ENCODE measurements at regions not wholly inside any gene's neighbourhood (a gene's known extent, or its start where the extent isn't known, plus 50 kb on each side); places are given as distances from the start of the nearest gene placed in this dataset.
"Not testable (repeated sequence)": the region's sequence is repeated elsewhere in the genome, so short reads cannot be mapped to it uniquely, and the experiment has no call there.

DNA sequence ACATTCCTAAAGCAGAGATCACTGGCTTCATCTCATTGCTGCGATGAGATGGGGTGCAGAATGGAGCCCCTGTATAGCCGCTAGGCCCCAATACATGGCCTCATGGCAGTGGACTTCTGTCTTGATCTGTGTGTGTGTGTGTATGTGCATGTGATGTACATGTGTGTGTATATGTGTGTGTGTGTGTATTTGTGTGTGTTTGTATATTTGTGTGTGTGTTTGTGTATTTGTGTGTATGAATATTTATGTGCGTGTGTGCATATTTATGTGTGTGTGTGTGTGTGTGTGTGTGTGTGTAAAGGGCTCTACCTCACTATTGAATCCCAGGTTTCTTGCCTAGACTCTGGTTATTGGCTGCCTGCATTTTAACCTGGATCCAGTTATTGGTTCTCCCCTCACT, 958.2 kb downstream of the GRID1 start:
- DNase-seq: no peak

DNA sequence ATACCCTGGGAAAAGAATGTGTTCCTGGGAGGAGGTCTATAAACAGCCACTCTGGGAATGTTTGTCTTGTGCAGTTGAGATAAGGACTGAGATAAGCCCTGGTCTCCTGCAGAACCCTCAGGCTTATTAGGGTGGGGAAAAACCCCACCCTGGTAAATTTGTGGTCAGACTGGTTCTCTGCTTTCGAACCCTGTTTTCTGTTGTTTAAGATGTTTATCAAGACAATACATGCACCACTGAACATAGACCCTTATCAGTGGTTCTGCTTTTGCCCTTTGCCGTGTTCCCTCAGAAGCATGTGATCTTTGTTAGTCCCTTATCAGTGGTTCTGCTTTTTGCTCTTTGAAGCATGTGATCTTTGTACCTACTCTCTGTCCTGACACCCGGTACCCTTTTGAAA, 956.0 kb downstream of the GRID1 start:
- DNase-seq: not testable (repeated sequence)

DNA sequence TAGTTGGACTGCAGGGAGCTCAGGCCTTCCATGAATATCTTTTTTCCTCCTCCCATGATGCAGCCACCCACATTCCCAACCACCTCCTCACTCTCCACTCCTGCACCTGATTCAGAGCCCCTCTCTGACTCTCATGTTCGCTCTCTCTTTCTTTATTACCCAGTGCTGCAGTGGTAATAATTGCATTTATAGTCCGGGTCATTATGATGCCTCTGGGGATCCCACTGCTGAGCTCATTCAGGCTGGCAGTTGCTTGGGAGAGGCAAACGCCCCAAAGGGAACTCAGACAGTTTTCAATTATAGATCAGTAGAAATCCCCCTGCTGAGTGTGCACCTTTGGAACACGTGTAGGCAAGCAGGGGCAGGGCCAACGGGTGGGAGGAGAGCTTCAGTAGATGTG, 953.0 kb downstream of the GRID1 start:
- no peak for DNase-seq

DNA sequence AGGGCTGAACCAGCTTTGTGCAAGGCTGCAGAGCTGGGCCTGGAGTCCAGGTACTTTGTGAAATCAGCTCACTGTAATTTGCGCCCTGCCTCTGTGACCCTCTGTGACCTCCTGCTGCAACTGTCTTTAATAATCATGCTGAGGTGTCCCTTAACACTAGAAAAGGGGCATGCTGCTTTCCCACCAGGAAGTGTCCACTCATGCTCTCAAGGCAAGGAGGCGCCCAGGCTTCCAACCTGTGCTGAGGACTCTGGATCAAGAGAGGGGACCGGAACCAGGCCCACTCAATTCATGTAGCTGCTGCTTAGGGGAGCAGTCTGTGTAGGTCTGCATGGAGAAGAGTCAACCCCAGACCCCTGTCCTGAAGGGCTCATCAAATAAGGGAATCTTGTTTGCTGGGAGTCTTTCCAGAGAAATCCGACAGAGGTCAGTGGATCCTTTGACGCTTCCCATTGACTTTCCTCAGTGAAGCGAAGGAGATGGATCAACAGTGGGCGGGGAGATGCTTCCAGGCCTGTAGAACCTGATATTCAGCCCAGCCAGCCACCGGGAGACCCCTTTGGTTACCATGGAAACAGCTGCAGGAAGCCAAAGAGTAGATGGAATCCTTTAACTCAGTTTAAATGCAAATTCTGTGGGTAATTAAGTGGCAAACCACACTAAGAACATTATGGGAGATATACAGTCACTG, 945.9 kb downstream of the GRID1 start:
- no peak for DNase-seq

DNA sequence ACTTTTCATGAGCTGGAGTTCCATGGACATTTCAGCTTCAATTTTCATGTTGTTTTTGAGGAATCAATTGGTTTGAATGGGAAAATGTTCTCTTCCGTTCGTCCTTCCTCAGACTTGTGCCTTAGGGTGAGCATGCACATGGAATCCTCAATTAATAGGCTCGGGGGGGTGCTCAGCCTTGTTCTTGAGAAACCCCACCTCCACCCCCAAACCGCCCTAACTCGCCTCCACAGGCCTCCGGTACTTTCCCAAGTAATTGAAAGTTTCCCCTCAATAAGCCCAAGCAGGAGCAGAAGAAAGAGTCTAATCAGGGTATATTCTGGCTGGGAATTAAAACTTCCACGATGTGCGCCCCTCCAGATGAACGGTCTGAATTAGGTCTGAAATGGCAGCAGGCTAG, 945.2 kb downstream of the GRID1 start:
- no peak for DNase-seq

DNA sequence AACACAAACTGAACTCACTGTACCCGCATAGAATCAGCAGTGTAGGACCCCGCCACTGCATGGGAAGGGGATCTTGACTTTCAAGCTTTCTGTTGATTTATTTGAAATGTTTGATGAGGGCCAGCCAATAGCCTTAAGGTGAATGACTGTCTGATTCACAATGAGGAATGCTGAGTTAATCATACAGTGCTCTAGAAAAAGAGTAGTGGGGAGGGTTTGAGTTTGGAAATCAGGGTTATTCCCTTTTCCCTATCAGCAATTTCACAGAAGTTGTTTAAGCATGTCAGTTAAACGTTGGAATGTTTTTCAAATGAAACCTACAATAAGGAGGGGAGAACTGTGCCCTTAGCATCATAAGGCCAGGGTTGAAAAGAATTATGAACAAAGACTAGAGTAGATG, 937.5 kb downstream of the GRID1 start:
- no peak for DNase-seq

DNA sequence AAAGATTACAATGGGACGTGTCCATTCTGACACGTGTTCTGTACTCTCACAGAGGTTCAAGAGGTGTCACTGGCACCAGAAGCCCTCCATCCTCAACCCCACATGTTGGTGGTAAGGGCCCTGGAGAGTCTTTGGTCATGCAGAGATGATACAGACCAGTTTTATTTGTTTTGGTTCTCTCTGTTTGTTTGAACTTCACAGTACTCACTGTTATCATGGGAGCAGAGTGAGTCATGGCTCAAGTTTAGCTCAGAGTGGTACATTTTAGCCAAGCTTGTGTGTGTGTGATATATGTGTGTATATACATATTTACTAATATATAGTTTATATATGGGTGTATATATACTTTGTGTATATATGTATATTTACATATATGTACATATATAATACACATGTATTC, 935.6 kb downstream of the GRID1 start:
- DNase-seq: no peak

DNA sequence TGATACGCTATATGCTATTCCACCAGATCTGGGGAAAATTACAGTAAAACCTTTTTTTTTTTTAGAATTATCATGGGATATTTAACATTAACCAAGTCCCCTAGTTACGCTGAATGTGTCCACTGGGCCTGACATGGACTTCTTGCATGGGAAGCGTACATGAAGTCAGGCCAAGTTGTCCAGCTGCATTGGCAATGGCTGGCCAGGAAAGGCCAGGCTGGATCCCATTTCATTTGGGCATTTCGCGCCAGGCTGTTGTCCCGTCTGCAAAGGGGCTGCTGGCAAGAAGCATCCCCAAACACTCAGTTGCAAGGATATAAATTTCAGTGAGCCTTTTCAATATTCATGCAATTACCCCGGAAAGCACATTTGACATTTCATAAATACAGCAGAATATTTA, 933.3 kb downstream of the GRID1 start:
- no peak for DNase-seq

DNA sequence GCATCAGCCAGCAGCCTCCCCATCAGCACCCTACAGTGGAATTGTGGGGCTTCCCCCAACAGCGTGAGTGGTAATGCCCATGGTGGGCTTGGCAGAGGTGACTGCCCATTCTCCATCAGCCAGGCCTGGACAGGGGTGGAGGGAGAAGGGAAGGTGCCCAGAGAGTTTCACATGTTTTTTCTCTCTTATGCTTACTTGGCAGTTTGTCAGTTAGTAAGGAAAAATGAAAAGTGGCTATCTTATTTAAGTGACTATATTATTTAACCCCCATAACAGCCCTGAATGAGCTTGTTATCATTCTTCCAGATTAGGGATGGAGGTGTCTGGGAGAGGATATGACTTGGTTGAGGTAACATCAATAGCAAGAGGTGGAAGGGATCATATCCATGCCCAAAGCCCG, 921.7 kb downstream of the GRID1 start:
- DNase-seq: no peak

DNA sequence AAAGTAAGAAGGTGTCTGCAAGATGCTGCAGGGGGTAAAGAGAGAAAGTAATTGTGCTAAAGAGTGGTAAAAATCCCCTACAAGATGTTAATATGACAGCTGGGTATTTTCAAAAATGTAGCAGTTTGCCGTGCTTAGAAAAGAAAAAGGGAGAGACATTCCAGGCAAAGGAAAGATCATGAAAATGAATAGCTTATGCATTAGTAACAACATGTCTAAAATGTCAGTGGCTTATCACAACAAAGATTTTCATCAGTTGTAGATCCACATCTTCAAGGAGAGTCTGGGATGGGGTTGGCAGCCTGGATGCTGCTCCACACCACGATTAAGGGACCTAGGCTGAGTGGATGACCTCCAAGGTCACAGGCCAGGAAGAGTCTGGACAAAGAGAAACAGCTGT, 920.9 kb downstream of the GRID1 start:
- DNase-seq: no peak

DNA sequence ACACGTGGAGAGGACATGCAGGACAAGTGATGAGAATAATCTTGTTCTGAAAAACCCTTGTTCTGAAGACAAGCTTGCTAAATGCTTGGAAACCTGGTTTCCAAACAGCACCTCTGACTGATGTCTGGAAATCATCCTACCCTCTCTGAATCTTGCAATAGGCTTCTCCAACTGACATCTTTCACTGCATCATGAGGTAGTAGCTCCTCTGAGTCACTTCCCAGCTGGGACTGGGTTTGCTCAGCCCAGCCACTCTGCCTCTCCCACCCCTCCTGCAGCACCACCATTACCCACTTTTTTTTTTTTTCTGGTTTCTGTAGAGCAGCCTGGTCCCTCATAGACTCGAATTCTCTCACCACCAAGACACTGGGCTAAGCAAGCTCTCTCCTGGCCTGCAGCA, 919.8 kb downstream of the GRID1 start:
- no peak for DNase-seq

DNA sequence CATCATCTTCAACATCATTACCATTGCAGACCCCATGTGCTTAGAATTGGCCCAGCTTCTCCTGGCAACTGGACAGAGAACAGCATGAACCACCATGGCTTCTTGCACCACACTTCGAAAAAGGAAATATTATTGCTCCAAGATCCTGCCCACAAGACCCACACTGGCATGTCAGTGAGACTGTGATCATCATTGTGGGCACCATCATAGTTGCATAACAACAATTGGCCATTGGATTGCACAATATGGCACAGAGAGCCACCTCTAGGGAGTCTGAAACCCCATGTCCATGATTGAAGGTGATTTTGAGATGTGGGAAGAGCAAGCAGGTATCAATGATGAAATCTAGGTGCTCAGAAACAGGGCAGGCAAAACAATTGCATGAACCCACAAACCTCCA, 918.9 kb downstream of the GRID1 start:
- no peak for DNase-seq

DNA sequence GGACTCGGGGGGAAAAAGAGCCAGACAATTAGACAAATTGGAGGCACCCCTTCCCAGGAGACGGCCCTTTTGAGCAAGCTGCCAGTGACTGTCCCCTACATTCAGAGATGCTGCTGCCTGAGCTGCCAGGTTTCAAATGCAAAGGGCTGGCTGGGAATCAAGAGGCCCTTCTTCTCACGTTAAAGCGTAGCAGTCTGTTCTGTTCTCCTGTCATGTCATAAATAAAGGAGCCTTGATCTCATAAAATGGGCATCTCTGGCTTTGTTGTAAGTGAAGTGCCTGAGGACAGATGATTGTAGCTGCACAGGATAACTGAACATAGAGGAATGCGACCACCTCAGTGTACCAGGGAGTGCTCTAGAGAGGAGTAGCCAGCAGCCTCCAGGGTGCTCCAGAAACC, 917.9 kb downstream of the GRID1 start:
- DNase-seq: no peak

DNA sequence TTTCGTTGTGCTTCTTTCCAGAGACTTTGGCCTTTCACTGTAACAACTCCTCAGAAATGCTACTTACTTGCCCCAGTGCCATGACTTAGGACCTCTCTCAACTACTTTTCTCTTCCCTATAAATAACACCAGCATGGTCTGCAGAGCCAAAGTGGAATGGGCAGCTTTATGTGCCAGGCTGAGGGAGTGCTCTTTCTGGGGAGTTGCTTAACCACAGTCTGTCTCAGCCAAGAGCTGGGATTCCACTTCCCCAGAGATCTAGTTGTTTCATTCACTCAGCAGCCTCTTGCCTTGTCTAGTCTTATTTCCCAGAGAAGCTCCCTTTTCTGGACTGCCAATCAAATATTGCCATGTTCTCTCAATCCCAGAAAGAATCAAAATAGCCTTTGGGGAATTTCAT, 912.2 kb downstream of the GRID1 start:
- no peak for DNase-seq

DNA sequence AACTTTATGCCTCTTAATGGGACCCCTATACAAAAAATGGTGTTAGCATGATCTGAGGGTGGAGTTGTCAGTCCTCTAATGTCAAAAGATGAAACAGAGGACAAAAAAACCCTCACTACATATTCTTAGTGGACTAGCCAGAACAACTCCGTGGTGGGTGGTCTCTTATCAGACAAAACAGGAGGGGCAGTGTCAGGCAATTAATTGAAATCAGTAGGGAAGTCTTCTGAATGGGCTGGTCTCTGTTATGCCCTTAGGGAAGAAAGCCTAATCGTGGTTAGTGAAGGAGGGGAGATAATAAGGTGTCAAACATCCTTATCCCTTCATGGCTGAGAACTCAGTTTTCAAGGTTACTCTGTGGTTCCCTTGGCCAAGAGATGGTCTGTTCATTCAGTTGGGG, 909.4 kb downstream of the GRID1 start:
- DNase-seq: no peak

DNA sequence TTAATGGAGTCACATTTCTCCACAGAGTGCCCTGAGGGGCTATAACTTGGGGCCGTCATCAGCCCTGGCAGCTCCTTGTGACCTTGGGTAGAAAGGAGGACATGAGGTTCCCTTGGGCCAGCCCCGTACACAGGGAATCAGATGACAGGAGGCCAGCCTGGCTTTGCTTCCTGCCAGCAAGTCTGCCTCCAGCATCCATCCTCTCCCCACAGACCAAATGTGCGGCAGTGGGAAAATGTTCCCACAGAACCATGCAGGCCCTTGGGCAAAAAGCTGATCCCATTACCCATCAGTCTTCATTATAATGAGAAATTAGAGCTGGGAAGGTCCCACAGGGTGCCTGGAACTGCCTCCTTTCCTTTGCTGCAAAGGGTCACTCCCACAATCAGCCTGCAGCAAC, 908.3 kb downstream of the GRID1 start:
- DNase-seq: no peak

DNA sequence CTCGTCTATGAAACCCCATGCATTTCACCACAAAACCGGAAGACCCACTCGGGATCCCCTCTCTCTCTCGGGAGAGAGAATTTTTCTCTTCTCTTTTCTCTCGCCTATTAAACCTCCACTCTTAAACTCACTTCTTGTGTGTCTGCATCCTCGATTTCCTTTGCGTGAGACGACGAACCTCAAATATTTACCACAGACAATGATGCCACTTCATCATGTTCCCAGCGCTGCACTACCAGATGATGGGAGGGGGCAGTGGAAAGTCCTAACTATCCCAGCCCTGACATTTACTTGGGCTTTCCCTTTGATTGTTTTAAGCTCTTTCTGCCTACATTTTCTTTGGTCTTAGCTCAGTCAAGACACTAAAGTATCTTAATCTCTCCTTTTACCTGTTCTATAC, 906.7 kb downstream of the GRID1 start:
- no peak for DNase-seq

DNA sequence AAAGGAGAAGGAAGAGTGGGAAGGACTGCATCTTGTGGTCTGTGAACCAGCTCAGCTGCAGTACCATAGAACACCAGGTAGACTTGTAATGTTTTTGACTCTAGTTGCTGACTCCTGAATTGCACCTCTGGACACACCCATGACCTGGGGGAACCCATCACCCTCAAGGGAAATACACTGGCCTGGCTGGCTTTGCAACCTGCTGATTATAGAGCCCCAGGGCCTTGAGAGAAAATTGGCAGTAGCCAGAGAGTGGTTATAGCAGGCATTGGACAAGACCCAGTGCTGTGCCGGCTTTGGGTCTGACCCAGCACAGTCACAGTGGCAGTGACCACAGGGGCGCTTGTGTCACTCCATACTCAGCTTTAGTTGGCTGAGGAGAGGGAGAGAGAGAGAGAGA, 902.3 kb downstream of the GRID1 start:
- DNase-seq: no peak

DNA sequence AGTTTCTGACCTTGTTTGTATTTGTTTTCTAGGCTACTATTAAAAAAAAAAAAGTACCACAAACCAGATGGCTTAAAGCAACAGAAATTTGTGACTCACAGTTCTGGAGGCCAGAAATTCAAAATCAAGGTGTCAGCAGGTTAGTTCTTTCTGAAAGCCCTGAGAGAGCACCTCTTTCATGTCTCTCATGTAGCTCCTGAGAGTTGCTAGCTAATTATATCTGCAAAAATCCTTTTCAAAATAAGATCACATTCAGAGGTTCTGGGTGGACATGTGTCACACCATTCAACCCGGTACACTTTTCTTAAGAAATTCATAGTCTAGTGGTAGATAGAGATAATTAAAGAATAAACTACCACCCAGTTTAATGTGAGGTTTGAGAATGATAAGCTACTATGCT, 888.6 kb downstream of the GRID1 start:
- no peak for DNase-seq

DNA sequence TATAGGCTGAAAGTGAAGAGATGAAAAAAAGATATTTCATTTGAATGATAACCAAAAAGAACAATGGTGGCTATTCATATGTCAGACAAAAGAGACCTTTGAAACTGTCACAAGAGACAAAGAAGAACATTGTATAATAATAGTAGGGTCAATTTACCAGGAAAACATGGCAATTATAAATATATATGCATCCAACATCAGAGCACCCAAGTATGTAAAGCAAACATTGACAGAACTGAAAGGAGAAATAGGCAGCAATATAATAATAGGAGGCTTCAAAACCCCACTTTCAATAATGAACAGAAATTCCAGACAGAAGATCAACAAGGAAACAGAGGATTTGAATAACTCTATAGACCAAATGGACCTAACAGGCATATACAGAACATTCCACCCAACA, 876.2 kb downstream of the GRID1 start:
- no peak for DNase-seq

DNA sequence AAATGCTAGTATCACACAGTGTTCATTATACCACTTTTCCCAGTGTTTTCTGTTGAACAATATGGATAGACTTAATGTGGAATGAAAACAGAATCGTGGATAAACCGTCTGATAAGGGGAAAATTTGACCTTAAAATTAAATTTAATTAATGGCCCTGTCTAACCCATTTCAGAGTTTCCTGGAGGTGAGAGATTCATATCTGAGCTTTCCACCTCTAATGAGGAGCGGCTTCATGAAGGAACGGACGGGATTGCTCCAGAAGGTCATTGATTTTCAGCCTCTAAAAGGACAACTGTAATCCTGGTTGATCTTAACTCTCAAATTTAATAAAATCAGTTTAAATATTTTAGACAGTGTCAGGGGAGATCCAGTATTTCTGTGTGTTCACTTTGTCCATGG, 874.9 kb downstream of the GRID1 start:
- DNase-seq: no peak

DNA sequence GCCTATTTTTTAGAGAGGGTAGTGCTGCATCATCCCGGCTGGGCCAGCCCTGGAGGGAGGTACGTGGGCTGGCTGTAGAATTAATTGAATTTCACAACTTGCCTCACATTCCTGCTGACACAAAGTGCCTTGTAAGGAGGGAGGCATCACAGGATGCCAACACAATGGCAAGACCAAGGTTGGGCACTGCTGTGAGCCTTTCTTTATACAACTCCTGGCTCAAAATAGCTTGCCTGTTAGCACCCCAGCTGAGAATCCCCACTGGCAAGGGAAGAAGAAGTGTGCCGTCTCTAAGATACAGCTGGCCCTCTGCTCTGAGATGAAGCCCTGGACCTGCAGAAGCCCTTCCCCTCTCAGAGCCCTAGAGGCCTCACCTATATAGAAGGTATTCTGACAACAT, 873.9 kb downstream of the GRID1 start:
- DNase-seq: no peak

DNA sequence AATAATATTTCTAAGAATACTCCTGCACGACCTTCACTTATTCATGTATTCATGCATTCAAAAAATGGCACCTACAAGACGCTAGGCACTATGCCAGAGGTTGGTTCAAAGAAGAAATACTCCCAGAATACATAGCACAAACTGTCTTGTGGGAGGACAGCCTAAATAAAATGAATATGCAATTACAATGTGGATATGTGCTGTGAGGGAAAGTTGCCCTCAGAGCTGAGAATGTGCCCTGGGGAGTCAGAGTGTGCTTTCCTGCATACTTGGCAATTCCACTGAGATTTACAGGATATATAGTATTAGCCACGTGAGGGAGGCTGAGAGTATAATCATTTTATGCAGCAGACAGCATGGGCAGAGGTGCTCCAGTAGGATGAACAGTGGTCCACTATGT, 872.9 kb downstream of the GRID1 start:
- DNase-seq: no peak

DNA sequence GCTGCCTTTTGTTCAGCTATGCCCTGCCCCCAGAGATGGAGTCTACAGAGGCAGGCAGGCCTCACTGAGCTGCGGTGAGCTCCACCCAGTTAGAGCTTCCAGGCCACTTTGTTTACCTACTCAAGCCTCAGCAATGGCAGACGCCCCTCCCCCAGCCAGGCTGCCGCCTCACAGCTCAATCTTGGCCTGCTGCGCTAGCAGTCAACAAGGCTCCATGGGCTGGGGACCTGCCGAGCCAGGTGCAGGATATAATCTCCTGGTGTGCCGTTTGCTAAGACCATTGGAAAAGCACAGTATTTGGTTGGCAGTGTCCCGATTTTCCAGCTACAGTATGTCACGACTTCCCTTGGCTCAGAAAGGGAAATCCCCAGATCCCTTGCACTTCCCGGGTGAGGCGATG, 862.0 kb downstream of the GRID1 start:
- DNase-seq: not testable (repeated sequence)

DNA sequence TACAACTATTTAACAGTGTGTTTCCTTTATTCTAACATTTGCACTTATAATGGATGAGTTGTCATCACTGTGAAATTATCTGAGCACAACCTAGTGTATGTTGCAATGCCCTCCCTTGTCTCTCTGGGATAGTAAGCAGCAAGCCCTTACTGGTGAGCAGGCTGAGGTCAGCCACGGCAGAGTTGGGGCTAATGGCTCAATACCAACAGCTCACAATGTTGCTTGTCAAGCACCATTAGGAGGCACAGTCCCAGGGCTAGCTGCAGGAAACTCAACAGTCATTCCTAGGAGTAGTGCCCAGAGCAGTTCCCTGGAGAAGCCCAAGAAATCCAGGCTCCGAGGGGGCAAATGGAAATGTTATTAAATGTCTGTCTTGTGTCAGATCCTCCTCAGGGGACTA, 858.4 kb downstream of the GRID1 start:
- no peak for DNase-seq

DNA sequence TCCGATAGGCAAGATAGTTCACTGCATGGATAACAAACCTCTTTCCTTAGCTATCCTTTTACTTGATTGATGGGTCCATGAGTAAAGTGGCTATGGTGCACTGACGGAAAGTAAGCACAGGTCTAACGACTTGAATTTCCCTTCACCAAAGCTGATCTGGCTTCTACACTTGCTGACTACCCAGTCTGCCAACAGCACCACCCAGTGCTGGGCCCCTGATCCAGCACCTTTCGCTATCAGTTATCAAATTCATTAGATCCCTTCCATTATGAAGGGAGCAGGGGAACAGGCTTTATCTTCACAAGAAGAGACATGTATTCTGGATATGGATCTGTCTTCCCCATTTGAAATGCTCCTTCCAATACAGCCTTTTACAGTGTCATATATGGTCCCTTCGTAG, 855.9 kb downstream of the GRID1 start:
- no peak for DNase-seq
